Ramos (cell line): ENCODE measurements at regions not wholly inside any gene's neighbourhood (a gene's known extent, or its start where the extent isn't known, plus 50 kb on each side); places are given as distances from the start of the nearest gene placed in this dataset.

Experiments
- in situ Hi-C: fragments of 300-500 bp; cut with MboI; formaldehyde crosslinking; loops from one replicate; pipeline ENCODE4 v1.14.3; 2022; ENCODE audit warnings: low sequenced_read_pairs; ENCODE audit not compliant: unreplicated experiment

DNA sequence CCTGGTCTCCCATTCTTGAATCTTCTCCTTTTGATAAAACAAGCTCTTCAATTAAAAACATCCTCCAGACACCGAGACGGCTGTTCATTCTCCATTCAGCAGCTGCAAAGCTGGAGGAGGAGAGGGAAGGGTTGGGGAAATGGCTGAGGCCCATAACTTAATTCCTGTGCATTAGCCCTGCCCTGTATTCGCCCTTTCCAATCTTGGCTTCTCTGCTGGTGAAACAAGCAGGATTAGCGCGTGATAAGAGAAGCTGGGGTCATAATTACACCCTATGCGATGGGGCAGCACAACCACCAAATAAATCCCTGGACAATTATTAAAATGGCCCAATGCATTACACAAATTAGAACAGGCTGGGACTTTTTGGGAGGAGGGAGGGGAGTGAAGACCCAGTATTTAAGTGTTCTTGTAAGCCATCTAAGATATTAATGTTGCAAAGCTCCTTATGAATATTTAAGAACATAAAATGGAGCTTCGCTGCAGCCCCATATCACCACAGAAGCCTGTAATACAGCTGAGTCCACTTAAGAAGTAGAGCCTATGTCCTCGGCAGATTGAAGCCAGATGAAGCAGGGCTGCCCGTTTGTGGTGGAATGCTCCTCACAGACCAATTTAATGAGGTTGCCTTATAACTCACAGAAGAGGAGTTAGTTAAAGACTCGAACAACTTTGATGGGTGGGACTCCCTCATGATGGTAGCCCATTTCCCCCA lies 176.6 kb upstream of the SKOR2 start:
- in situ Hi-C loops = no loop called here

GRCh38 chr18:47427072-47427471 lies 175.6 kb upstream of the SKOR2 start:
- in situ Hi-C loops = no loop called here

- in situ Hi-C loops = no loop called here
These were observed 173.9 kb upstream of the SKOR2 start for GRCh38 chr18:47425365-47425764.

- in situ Hi-C loops = no loop called here
These were observed 171.1 kb upstream of the SKOR2 start for GRCh38 chr18:47422524-47422923.

DNA sequence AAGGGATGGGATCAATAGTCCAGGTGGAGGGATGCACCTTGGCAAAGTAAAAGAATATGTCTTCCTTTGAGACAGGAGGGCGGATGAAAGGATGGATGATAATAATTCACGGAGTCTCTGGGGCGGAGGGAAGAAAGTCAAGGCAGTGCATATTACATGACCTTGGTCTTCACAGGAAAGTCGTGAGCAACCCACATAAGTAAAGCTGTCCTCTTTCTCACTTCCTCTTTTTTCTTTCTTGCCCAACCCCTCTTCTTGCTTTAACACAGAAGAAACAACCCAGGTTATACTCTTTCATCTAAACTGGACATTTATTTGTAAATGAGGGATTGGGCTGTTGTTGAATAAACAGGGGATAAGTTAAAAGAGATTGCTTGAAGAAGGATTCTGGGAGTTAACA lies 168.7 kb upstream of the SKOR2 start:
- in situ Hi-C loops = no loop called here

GRCh38 chr18:47418746-47419145 lies 167.3 kb upstream of the SKOR2 start:
- in situ Hi-C loops = no loop called here

- in situ Hi-C loops = no loop called here
These were observed 166.3 kb upstream of the SKOR2 start for GRCh38 chr18:47417807-47418206.

- in situ Hi-C loops = no loop called here
These were observed 164.4 kb upstream of the SKOR2 start for GRCh38 chr18:47415881-47416280.

DNA sequence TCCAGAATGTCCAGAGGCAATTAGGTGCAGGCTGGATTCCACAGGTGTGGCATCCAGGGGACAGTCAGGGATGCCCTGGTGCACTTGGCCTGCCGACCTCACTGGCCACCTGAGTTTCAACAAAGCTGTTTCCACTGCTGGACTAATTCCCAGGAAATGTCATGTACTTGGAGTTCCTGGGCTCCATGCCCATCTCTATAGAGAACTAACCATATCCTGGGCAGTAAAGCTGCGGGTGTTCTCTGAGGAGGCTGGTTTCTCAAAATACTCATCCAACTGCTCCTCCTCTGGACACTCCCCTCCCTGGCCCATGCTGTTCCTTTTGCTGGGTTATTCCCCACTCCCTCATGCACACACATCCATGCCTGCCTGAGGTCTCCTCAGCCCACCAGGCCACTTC lies 161.9 kb upstream of the SKOR2 start:
- in situ Hi-C loops = no loop called here

GRCh38 chr18:47412924-47413323 lies 161.5 kb upstream of the SKOR2 start:
- in situ Hi-C loops = no loop called here

DNA sequence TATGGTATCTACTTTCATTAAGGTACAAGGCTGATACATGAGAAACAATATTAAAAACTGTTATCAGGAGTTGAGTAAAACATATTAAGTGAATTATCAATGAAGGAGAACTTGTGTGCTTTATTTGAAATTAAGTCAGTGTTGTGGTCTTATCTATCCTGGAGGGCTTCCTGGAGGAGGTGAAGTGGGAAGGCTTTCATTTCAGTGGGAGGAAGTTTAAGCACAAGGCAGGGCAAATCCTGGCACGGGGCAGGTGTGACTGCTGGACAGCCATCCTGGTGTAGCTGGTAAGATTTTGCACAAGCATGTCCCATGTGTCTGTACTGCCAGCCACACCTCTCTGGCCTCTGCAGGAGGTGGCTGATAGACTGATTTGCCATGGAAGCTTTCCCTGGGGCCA lies 159.7 kb upstream of the SKOR2 start:
- in situ Hi-C loops = no loop called here

- in situ Hi-C loops = no loop called here
These were observed 158.7 kb upstream of the SKOR2 start for GRCh38 chr18:47410139-47410538.

- in situ Hi-C loops = no loop called here
These were observed 158.1 kb upstream of the SKOR2 start for GRCh38 chr18:47409519-47409918.

GRCh38 chr18:47407736-47408135 lies 156.3 kb upstream of the SKOR2 start:
- in situ Hi-C loops = no loop called here

DNA sequence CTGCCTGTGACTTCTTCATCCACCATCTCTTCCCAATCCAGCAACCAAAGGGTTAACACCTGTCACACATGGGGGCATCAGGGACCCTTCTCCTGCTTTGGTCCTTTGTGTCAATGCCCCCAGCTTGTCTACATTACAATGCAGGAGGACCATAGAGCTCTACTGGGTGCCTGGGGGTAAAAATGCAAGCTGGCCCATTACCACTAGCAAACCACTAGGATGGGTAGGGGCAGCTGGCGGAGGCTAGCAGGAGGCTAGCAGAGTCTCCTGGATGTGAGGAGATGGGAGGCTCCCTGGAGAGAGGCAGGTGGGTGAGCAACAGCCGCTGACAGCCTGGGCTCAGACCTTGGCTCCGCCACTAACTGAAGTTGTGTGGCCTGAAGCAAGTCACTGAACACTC lies 153.4 kb upstream of the SKOR2 start:
- in situ Hi-C loops = no loop called here

GRCh38 chr18:47403949-47404348 lies 152.5 kb upstream of the SKOR2 start:
- in situ Hi-C loops = no loop called here

DNA sequence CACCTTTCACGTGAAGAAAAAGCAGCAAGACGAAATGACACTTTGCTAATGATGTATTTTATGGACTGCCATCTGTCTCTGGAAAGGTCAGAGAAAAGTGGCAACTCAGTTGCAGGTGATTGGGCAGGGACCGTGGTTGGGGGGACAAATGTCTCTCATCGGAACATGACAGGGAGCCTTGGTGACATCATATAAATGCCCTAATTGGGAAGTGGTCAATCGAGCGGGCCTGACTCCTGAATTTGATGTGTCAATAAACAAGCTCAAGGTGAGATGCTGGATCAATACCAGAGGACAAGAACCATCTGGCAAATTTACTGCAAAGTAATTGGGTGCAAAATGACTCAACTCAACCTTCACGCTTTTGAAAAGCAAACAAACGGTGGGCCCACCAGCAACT lies 151.9 kb upstream of the SKOR2 start:
- in situ Hi-C loops = no loop called here

DNA sequence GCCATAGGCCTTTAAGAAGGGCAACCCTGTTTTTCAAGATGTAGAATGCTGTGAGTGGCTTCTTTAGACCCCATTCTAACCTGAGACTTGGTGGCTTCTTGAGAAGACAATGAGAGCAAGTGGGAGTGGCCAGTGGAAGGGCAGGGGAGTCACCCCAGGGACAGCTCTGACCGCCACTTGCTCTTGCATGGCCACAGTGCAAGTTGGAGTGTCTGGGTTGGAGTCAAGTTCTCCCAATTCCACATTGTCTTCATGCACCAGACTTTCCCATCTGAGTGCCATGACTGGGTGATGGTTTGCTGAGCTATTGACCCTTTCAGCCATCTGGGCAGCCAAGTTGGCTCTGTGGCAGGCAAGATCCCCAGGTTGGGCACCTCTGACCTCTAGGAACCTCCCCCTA lies 148.0 kb upstream of the SKOR2 start:
- in situ Hi-C loops = loop anchor here (10.0 kb wide), 1 partner anchor 355 kb away; no protein-coding TSS in a partner anchor

GRCh38 chr18:47397671-47398319 lies 146.3 kb upstream of the SKOR2 start:
- in situ Hi-C loops = loop anchor here (10.0 kb wide), 1 partner anchor 357 kb away; no protein-coding TSS in a partner anchor

GRCh38 chr18:47391665-47392064 lies 140.2 kb upstream of the SKOR2 start:
- in situ Hi-C loops = loop anchor here (10.0 kb wide), 1 partner anchor 363 kb away; no protein-coding TSS in a partner anchor

DNA sequence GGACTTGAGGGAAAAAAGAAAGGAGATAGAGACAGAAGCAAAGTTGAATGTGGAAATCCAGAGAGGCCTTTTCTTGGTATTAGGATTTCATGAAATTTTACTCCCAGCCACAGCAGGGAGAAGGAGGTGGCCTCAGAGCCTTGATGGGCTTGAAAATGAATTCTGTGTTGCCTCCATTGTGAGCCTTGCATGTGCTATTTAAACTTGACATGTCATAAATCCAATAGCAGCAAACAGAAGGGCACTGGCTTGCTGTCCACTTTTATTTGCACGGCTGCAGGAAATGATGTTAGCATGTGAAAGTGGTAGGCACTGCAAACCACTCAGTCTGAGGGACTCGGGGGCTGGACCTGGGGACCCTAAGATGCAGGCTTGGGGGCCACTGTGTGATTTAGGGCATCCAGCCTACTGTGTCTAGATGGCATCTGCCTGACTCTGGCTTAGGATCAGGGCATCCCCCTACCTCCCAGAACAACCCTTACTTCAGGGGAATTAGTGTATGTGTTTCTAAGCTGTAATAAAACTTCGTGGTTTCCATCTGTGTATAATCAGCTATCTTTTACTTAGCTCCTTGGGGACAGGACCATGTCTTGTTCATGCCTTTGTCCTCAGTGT lies 139.1 kb upstream of the SKOR2 start:
- in situ Hi-C loops = loop anchor here (10.0 kb wide), 1 partner anchor 364 kb away; no protein-coding TSS in a partner anchor
